ENCODE measurements at regions not wholly inside any gene's neighbourhood (a gene's known extent, or its start where the extent isn't known, plus 50 kb on each side); places are given as distances from the start of the nearest gene placed in this dataset.

GRCh38 chr15:72991026-72991425, 61.2 kb upstream of the NEO1 start:
- TF ChIP-seq CTCF (IDR thresholded peaks at IDR 0.05; ENCODE audit: low read depth, low read length) (no peak), POLR2A (IDR thresholded peaks at IDR 0.05; ENCODE audit: extremely low read depth, insufficient read length) (no peak), MAX (IDR thresholded peaks at IDR 0.05; ENCODE audit: low read depth, low read length) (no peak)
